Right lobe of liver (tissue), 6 donors: ENCODE measurements at regions not wholly inside any gene's neighbourhood (a gene's known extent, or its start where the extent isn't known, plus 50 kb on each side); places are given as distances from the start of the nearest gene placed in this dataset.

Source experiments
- ATAC-seq, 4 donors: fragments of 200-7000 bp; cut with Tn5 transposase; one replicate each; pipeline ENCODE4 v1.9.1; 2020; ENCODE audit warnings: mild to moderate bottlenecking in 4 of 4, moderate library complexity in 4 of 4
- DNase-seq, 3 donors: peaks; one replicate each; pipeline ENCODE4 v3.0.0-alpha.2; 2020
- H3K27ac ChIP-seq, 3 donors: fragments of 200-600 bp; one replicate each; pipeline ENCODE4 v1.8.0; 2022
- H3K27me3 ChIP-seq, 2 donors: fragments of 200-600 bp; one replicate each; pipeline ENCODE4 v1.8.0; 2022
- H3K36me3 ChIP-seq, 4 donors: fragments of 200-600 bp; sonication (generic) in 1 of 4; one replicate each; pipeline versions ENCODE4 v1.5.1 to v1.8.0; 2017 to 2022; ENCODE audit warnings: control low read depth in 1 of 4
- H3K4me1 ChIP-seq, 4 donors: fragments of 200-600 bp; sonication (generic) in 1 of 4; one replicate each; pipeline versions ENCODE4 v1.5.1 to v1.8.0; 2017 to 2022; ENCODE audit warnings: control low read depth in 1 of 4
- H3K4me3 ChIP-seq, 3 donors: fragments of 200-600 bp; one replicate each; pipeline ENCODE4 v1.8.0; 2022
- H3K9me3 ChIP-seq, 4 donors: fragments of 200-600 bp; sonication (generic) in 1 of 4; one replicate each; pipeline versions ENCODE4 v1.5.1 to v1.8.0; 2017 to 2022; ENCODE audit warnings: control low read depth in 1 of 4
- POLR2A ChIP-seq: fragments of 450-650 bp; IDR thresholded peaks from one replicate; pipeline ENCODE4 v1.6.1; 2017; ENCODE audit warnings: antibody characterized with exemption, mild to moderate bottlenecking
- whole genome bisulfite sequencing: methylation state at CpG from one replicate; pipeline ENCODE4 v1.1.6; 2018; ENCODE audit warnings: low coverage, low lambda C conversion rate; ENCODE audit not compliant: insufficient coverage; ENCODE audit errors: missing lambda C conversion rate; 5-methylcytosine and 5-hydroxymethylcytosine counted together
- intact Hi-C, 2 donors: fragments of 100-400 bp; cut with DNase I; formaldehyde crosslinking; loops; one replicate each; pipeline versions ENCODE4 v1.11.2 to v1.14.1; 2022
- TF ChIP-seq, protein P1 (sequence below), 4 donors: fragments of 200-600 bp in 3 of 4; fragments of 450-650 bp in 1 of 4; IDR thresholded peaks; one replicate each; pipeline versions ENCODE4 v1.5.1 to v1.8.0; 2016 to 2022; ENCODE audit warnings: antibody characterized with exemption in 4 of 4, mild to moderate bottlenecking in 2 of 4
- donor health status: DM: no; HTN: yes; CAD: no.
- donor health status: DM: no; HTN: no; CAD: no.
- donor health status: DM: no; HTN: no; CAD: no.
- donor health status: DM: no; HTN: yes; CAD: no.
- donor health status: DM: no; HTN: yes; CAD: no.

DNA sequence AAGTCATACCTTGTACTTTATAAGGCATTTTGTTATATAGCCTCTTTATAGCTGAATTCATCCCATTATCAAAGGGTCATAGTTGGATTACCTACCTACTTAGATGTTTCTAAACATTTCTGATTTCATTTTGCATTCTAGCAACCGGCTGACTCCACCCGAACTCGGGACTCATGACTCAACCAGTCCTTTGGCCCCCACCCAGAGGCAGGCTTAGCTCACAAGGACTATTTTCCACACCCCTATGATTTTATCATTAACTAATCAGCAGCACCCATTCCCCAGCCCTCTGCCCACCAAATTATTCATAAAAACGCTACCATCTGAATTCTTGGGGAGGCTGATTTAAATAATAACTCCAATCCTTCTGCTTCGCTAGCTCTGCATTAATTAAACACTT lies 79.9 kb upstream of the EGFL6 start:
- Histone ChIP-seq H3K36me3 (no peaks in the 10 kb centered on the region), H3K27me3 (no peaks in the 10 kb centered on the region), H3K27ac (no peak overlapping the region), H3K4me1 (peaks cover 0 to 6% (median 0%) of the 10 kb centered on the region in 4 donors), H3K9me3 (no peaks in the 10 kb centered on the region), H3K4me3 (no peak overlapping the region)
- 27% methylated on average over 5 of the region's 5 CpGs for WGBS
- peak in 1 of 3 donors; percentile 43 for DNase-seq
- intact Hi-C loops = loop anchor here in 1 of 2 donors (5.0 kb wide), 1 partner anchor 542 kb away; no protein-coding TSS in a partner anchor
- TF ChIP-seq POLR2A = no peak
- TF ChIP-seq, protein P1, sequence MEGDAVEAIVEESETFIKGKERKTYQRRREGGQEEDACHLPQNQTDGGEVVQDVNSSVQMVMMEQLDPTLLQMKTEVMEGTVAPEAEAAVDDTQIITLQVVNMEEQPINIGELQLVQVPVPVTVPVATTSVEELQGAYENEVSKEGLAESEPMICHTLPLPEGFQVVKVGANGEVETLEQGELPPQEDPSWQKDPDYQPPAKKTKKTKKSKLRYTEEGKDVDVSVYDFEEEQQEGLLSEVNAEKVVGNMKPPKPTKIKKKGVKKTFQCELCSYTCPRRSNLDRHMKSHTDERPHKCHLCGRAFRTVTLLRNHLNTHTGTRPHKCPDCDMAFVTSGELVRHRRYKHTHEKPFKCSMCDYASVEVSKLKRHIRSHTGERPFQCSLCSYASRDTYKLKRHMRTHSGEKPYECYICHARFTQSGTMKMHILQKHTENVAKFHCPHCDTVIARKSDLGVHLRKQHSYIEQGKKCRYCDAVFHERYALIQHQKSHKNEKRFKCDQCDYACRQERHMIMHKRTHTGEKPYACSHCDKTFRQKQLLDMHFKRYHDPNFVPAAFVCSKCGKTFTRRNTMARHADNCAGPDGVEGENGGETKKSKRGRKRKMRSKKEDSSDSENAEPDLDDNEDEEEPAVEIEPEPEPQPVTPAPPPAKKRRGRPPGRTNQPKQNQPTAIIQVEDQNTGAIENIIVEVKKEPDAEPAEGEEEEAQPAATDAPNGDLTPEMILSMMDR (IDR thresholded peaks at IDR 0.05) = no peak
- ATAC-seq = peak in 1 of 4 donors; percentile 45

DNA sequence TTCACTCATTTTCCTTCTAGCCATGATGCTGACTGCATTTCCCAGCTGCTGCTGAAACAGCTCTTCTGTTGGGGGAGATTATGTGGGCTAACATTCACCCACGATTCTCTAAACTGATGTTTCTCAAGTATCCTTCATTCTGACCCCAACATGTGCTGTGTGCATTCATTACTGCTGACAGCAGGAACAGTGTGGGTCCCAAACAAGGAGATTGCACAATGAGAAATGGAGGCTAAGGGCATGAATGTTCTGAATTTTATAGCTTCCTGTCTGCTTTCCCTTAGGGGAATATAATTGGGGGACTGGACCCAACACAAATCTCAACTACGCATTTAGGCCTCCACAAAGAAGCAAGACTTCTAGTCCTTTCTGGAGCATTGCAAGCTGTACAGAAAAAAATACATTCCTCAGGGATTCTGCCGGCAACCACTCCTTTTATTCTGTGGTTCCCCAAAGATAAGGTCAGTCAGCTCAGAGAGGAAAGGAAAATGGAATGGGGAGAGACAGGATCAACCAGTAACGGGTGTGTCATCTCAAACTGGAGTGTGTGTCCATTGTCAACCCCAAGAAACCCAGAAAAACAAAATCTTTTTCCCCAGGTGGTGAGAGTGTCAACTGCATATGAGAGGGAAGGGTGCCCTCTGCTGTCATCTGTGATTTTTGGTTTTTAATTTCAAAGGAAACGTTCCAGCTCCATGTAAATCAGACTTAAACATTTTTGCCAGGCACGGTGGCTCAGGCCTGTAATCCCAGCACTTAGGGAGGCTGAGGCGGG lies 81.5 kb upstream of the EGFL6 start:
- no peaks in the 10 kb centered on the region for H3K9me3 ChIP-seq
- no peak for DNase-seq
- no peaks in the 10 kb centered on the region for H3K27me3 ChIP-seq
- H3K4me1 ChIP-seq = no peaks in the 10 kb centered on the region
- no peak for TF ChIP-seq POLR2A
- TF ChIP-seq, protein P1 (IDR thresholded peaks at IDR 0.05) = peak; percentile 55 to 84 (median 64)
- ATAC-seq = peak; percentile 84 to 89 (median 86)
- WGBS = 11% methylated on average over 7 of the region's 7 CpGs
- no peak overlapping the region for H3K4me3 ChIP-seq
- intact Hi-C loops = loop anchor here in 1 of 2 donors (5.0 kb wide), 1 partner anchor 541 kb away; no protein-coding TSS in a partner anchor
- H3K27ac ChIP-seq = peak overlapping the region; percentile 12 to 40 (median 35)
- no peaks in the 10 kb centered on the region for H3K36me3 ChIP-seq

- intact Hi-C loops = loop anchor here in 1 of 2 donors (5.0 kb wide), 1 partner anchor 538 kb away; no protein-coding TSS in a partner anchor
- no peak overlapping the region for H3K27ac ChIP-seq
- no CpG with 5 or more reads among the region's 2 CpGs for WGBS
- no peaks in the 10 kb centered on the region for H3K4me1 ChIP-seq
- no peaks in the 10 kb centered on the region for H3K36me3 ChIP-seq
- TF ChIP-seq POLR2A = no peak
- TF ChIP-seq, protein P1 (IDR thresholded peaks at IDR 0.05) = no peak
- DNase-seq = no peak
- no peak for ATAC-seq
- H3K27me3 ChIP-seq = no peaks in the 10 kb centered on the region
- H3K9me3 ChIP-seq = no peaks in the 10 kb centered on the region
- no peak overlapping the region for H3K4me3 ChIP-seq
Measured at GRCh38 chrX:13485167-13485566, 84.2 kb upstream of the EGFL6 start.

DNA sequence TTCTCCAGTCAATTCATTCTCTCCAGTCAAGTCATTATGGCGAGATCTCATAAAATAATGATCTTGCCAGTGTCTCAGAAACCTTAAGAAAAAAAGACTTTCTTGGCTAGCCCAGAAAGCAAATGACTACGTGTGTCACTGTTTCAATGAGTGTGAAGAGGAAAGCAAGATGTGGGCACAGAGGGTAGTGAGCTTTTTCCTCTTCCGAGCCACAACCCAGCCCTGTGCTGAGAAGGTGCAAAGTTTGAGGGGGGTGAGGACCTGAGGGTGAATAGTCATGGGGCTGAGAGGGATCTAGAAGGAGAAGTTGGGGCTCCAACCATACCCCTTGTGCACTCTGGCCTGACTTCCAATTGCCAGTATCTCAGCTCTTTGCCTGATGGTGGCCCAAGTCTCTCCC lies 85.6 kb upstream of the EGFL6 start:
- H3K4me1 ChIP-seq = no peaks in the 10 kb centered on the region
- DNase-seq (no peak), ATAC-seq (peak in 2 of 4 donors; percentile 27 to 28)
- H3K4me3 ChIP-seq = no peak overlapping the region
- H3K9me3 ChIP-seq = no peaks in the 10 kb centered on the region
- no peak overlapping the region for H3K27ac ChIP-seq
- no peaks in the 10 kb centered on the region for H3K36me3 ChIP-seq
- TF ChIP-seq, protein P1 (IDR thresholded peaks at IDR 0.05) = no peak
- TF ChIP-seq POLR2A = no peak
- WGBS = 48% methylated on average over 3 of the region's 3 CpGs
- intact Hi-C loops = no loop called here
- no peaks in the 10 kb centered on the region for H3K27me3 ChIP-seq
